ENCODE measurements at regions not wholly inside any gene's neighbourhood (a gene's known extent, or its start where the extent isn't known, plus 50 kb on each side); places are given as distances from the start of the nearest gene placed in this dataset.

DNA sequence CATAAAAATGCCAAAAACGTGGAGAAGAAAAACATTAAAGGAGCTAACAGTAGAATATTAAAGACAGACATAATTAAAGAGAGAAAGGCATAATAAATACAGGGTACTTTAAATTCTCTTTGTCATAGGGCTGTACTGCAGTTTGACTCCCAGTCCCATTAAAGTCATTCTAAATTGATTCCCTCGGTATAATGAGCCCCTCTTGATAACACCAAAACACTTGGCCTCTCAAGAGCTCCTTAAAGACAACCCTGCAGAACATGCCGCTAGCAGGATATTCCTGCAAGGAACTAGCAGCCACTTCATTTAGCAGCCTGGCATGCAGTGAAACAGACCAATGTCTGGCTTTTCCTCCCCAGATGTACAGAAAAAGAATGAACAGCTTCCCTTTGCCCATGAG lies 273.8 kb upstream of the ESRRG start:
- TF ChIP-seq JUND (IDR thresholded peaks at IDR 0.05) (no peak), FOXA1 (IDR thresholded peaks at IDR 0.05) (no peak), EGR1 (IDR thresholded peaks at IDR 0.05; ENCODE audit: low read depth in 2 of 2) (no peak), RAD21 (IDR thresholded peaks at IDR 0.05) (no peak), TAF1 (conservative IDR thresholded peaks at IDR 0.05) (no peak), RXRA (IDR thresholded peaks at IDR 0.05) (no peak), FOXA2 (IDR thresholded peaks at IDR 0.05) (no peak), SP1 (IDR thresholded peaks at IDR 0.05) (no peak)
- TF ChIP-seq, protein P1, sequence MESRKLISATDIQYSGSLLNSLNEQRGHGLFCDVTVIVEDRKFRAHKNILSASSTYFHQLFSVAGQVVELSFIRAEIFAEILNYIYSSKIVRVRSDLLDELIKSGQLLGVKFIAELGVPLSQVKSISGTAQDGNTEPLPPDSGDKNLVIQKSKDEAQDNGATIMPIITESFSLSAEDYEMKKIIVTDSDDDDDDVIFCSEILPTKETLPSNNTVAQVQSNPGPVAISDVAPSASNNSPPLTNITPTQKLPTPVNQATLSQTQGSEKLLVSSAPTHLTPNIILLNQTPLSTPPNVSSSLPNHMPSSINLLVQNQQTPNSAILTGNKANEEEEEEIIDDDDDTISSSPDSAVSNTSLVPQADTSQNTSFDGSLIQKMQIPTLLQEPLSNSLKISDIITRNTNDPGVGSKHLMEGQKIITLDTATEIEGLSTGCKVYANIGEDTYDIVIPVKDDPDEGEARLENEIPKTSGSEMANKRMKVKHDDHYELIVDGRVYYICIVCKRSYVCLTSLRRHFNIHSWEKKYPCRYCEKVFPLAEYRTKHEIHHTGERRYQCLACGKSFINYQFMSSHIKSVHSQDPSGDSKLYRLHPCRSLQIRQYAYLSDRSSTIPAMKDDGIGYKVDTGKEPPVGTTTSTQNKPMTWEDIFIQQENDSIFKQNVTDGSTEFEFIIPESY (IDR thresholded peaks at IDR 0.05), result no peak
- Histone ChIP-seq H3K4me1 (ENCODE audit: control insufficient read depth in 4 of 4, insufficient read depth in 4 of 4, low read length in 3 of 4) (no peaks in the 10 kb centered on the region), H3K9me3 (ENCODE audit: control insufficient read depth in 4 of 4, low read length in 3 of 4) (peaks cover 0 to 1% (median 0%) of the 10 kb centered on the region in 4 donors), H3K9ac (ENCODE audit: low read depth in 1 of 2, low read length in 2 of 2) (no peak overlapping the region), H3K4me3 (ENCODE audit: low read depth in 1 of 3, low read length in 3 of 3) (no peak overlapping the region), H3K27me3 (ENCODE audit: control insufficient read depth in 4 of 4, insufficient read depth in 4 of 4, low read length in 3 of 4) (peaks cover 0 to 6% (median 0%) of the 10 kb centered on the region in 4 donors), H3K36me3 (ENCODE audit: control insufficient read depth in 4 of 4, insufficient read depth in 3 of 4, low read depth in 1 of 4, low read length in 3 of 4) (no peaks in the 10 kb centered on the region), H3K27ac (ENCODE audit: low read depth in 1 of 2, low read length in 2 of 2) (no peak overlapping the region)
- DNase-seq (ENCODE audit: low spot score), result no peak
- WGBS, result 49% methylated on average over 3 of the region's 3 CpGs

DNA sequence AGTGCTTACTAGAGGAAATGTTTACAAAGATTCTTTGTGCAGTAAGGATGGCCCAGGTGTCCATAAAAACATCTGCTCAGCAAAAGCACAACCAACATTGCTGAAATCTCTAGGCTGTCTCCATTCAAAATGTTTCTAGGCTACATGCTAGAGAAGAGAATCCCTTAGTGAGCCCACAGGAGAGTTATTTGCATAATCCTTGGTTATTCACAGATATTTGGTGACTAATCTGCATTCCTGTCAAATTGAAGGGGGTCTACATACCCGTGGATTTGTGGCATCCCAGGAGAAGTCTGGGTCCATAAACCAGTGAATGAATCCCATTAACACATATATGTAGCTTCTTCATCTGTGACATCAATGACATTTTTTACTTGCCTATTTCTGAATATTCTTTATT lies 261.3 kb upstream of the ESRRG start:
- no peak for DNase-seq (ENCODE audit: low spot score)
- Histone ChIP-seq H3K9me3 (ENCODE audit: control insufficient read depth in 4 of 4, low read length in 3 of 4) (no peaks in the 10 kb centered on the region), H3K9ac (ENCODE audit: low read depth in 1 of 2, low read length in 2 of 2) (no peak overlapping the region), H3K27ac (ENCODE audit: low read depth in 1 of 2, low read length in 2 of 2) (no peak overlapping the region), H3K4me1 (ENCODE audit: control insufficient read depth in 4 of 4, insufficient read depth in 4 of 4, low read length in 3 of 4) (no peaks in the 10 kb centered on the region), H3K27me3 (ENCODE audit: control insufficient read depth in 4 of 4, insufficient read depth in 4 of 4, low read length in 3 of 4) (peaks cover 0 to 1% (median 0%) of the 10 kb centered on the region in 4 donors), H3K4me3 (ENCODE audit: low read depth in 1 of 3, low read length in 3 of 3) (no peak overlapping the region), H3K36me3 (ENCODE audit: control insufficient read depth in 4 of 4, insufficient read depth in 3 of 4, low read depth in 1 of 4, low read length in 3 of 4) (no peaks in the 10 kb centered on the region)
- WGBS, result 25% methylated on average over 1 of the region's 1 CpG
- TF ChIP-seq JUND (IDR thresholded peaks at IDR 0.05) (no peak), FOXA2 (IDR thresholded peaks at IDR 0.05) (no peak), GABPA (IDR thresholded peaks at IDR 0.05 in 1 of 2, conservative IDR thresholded peaks at IDR 0.05 in 1 of 2) (no peak), HNF4G (IDR thresholded peaks at IDR 0.05) (no peak), YY1 (IDR thresholded peaks at IDR 0.05) (no peak)
- TF ChIP-seq, protein P1 (IDR thresholded peaks at IDR 0.05), result no peak

DNA sequence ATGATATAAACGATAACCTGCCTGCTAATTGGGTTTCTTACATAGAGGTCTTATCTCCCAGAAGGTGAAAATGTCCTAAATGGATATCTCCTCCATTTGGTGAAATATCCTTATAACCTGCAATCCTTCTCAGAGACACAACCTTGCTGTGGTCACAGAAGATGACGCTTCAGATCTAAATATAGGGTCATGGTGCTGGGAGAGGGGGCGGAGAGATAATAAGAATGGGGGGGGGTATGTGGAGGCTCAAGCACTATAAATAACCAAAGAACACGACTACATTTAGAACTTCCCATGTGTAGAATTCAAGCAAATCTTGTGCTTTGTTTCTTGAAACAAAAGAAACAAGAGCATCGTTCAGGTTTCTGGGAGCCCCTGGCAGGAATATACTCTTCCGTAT lies 260.6 kb upstream of the ESRRG start:
- DNase-seq (ENCODE audit: low spot score), result no peak
- 76% methylated on average over 6 of the region's 6 CpGs for WGBS
- Histone ChIP-seq H3K27ac (ENCODE audit: low read depth in 1 of 2, low read length in 2 of 2) (no peak overlapping the region), H3K4me3 (ENCODE audit: low read depth in 1 of 3, low read length in 3 of 3) (no peak overlapping the region), H3K9ac (ENCODE audit: low read depth in 1 of 2, low read length in 2 of 2) (no peak overlapping the region), H3K27me3 (ENCODE audit: control insufficient read depth in 4 of 4, insufficient read depth in 4 of 4, low read length in 3 of 4) (peaks cover 0 to 1% (median 0%) of the 10 kb centered on the region in 4 donors), H3K9me3 (ENCODE audit: control insufficient read depth in 4 of 4, low read length in 3 of 4) (no peaks in the 10 kb centered on the region), H3K4me1 (ENCODE audit: control insufficient read depth in 4 of 4, insufficient read depth in 4 of 4, low read length in 3 of 4) (no peaks in the 10 kb centered on the region), H3K36me3 (ENCODE audit: control insufficient read depth in 4 of 4, insufficient read depth in 3 of 4, low read depth in 1 of 4, low read length in 3 of 4) (no peaks in the 10 kb centered on the region)
- no peak for TF ChIP-seq FOXA1 (IDR thresholded peaks at IDR 0.05)
- TF ChIP-seq EGR1 (IDR thresholded peaks at IDR 0.05; ENCODE audit: low read depth in 2 of 2), result no peak
- no peak for TF ChIP-seq RAD21 (IDR thresholded peaks at IDR 0.05)
- TF ChIP-seq FOXA2 (IDR thresholded peaks at IDR 0.05), result no peak
- TF ChIP-seq, protein P2, sequence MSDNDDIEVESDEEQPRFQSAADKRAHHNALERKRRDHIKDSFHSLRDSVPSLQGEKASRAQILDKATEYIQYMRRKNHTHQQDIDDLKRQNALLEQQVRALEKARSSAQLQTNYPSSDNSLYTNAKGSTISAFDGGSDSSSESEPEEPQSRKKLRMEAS (IDR thresholded peaks at IDR 0.05), result no peak
- TF ChIP-seq YY1 (IDR thresholded peaks at IDR 0.05), result no peak
- TF ChIP-seq HNF4G (IDR thresholded peaks at IDR 0.05), result no peak
- TF ChIP-seq, protein P3, sequence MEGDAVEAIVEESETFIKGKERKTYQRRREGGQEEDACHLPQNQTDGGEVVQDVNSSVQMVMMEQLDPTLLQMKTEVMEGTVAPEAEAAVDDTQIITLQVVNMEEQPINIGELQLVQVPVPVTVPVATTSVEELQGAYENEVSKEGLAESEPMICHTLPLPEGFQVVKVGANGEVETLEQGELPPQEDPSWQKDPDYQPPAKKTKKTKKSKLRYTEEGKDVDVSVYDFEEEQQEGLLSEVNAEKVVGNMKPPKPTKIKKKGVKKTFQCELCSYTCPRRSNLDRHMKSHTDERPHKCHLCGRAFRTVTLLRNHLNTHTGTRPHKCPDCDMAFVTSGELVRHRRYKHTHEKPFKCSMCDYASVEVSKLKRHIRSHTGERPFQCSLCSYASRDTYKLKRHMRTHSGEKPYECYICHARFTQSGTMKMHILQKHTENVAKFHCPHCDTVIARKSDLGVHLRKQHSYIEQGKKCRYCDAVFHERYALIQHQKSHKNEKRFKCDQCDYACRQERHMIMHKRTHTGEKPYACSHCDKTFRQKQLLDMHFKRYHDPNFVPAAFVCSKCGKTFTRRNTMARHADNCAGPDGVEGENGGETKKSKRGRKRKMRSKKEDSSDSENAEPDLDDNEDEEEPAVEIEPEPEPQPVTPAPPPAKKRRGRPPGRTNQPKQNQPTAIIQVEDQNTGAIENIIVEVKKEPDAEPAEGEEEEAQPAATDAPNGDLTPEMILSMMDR (IDR thresholded peaks at IDR 0.05; ENCODE audit: low read depth, low read length, missing input control), result no peak
- no peak for TF ChIP-seq RXRA (IDR thresholded peaks at IDR 0.05)
- TF ChIP-seq GABPA (IDR thresholded peaks at IDR 0.05 in 1 of 2, conservative IDR thresholded peaks at IDR 0.05 in 1 of 2), result no peak
